GM13976 (cell line): ENCODE measurements at regions not wholly inside any gene's neighbourhood (a gene's known extent, or its start where the extent isn't known, plus 50 kb on each side); places are given as distances from the start of the nearest gene placed in this dataset.

ENCODE experiments used
- DNase-seq: peaks from one replicate; pipeline ENCODE4 v3.0.0; 2012; ENCODE audit warnings: low spot score
- in situ Hi-C: fragments of 300-500 bp; cut with MboI; formaldehyde crosslinking; loops from one replicate; pipeline ENCODE4 v1.12.0; 2022; ENCODE audit warnings: low sequenced_read_pairs, mixed read lengths, inconsistent platforms; ENCODE audit not compliant: unreplicated experiment
- TF ChIP-seq, protein P1 (sequence below): IDR thresholded peaks from 2 replicates; pipeline ENCODE4 v1.5.1; 2012; ENCODE audit warnings: borderline replicate concordance, mild to moderate bottlenecking; ENCODE audit not compliant: insufficient read depth; ENCODE audit errors: extremely low read depth, missing control alignments, control extremely low read depth

DNA sequence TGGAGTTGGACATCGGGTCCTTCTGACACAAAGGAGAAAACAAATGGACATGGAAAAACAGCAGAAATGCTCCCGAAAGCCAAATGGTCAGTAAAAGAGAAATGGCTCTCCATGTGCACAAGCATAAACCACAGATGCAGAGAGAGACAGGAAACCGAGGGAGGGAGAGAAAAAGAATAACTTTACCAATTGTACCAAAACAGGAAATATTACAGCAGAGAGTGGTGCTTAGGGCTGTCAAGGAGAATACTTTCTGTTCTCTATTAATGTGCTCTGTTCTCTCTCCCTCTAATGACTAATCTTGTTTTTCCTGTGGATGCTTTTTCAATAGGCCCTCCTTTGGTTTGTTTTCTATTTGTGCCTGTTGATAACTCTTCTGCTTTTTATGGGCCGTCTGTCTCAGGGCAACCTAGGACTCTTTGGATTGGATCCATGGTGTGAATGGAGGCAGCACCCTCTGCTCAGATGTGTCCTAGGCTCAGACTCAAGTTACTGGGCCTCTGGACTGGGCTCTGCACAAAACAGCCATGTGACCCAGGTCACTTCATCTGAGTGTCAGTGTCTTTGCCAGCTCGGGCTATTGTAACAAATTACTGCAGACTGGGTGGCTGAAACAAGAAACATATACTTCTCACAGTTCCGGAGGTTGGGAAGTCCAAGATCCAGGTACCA lies 663.0 kb downstream of the NPHP4 start:
- TF ChIP-seq, protein P1, sequence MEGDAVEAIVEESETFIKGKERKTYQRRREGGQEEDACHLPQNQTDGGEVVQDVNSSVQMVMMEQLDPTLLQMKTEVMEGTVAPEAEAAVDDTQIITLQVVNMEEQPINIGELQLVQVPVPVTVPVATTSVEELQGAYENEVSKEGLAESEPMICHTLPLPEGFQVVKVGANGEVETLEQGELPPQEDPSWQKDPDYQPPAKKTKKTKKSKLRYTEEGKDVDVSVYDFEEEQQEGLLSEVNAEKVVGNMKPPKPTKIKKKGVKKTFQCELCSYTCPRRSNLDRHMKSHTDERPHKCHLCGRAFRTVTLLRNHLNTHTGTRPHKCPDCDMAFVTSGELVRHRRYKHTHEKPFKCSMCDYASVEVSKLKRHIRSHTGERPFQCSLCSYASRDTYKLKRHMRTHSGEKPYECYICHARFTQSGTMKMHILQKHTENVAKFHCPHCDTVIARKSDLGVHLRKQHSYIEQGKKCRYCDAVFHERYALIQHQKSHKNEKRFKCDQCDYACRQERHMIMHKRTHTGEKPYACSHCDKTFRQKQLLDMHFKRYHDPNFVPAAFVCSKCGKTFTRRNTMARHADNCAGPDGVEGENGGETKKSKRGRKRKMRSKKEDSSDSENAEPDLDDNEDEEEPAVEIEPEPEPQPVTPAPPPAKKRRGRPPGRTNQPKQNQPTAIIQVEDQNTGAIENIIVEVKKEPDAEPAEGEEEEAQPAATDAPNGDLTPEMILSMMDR: no peak
- DNase-seq: no peak
- in situ Hi-C loops: no loop called here

DNA sequence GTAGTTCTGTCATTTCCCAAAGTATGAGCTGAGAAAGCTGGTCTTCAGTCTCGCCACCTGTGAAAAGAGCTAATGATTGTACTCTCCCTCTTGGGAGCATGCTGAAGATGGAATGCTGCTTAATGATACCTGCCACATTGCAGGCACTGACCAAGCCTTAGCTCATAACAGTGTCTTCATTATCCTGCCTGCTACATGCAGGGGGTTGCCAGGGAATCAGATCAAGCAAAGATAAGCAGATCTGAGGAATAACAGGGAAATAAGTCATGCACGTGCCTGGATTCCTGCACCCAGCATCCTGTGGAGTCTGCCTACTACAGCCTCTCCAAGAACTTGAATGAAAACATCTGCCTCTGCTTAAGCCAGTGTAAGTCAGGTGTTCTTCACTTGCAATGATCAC lies 667.3 kb downstream of the NPHP4 start:
- no peak for DNase-seq
- TF ChIP-seq, protein P1: no peak
- in situ Hi-C loops: no loop called here

DNA sequence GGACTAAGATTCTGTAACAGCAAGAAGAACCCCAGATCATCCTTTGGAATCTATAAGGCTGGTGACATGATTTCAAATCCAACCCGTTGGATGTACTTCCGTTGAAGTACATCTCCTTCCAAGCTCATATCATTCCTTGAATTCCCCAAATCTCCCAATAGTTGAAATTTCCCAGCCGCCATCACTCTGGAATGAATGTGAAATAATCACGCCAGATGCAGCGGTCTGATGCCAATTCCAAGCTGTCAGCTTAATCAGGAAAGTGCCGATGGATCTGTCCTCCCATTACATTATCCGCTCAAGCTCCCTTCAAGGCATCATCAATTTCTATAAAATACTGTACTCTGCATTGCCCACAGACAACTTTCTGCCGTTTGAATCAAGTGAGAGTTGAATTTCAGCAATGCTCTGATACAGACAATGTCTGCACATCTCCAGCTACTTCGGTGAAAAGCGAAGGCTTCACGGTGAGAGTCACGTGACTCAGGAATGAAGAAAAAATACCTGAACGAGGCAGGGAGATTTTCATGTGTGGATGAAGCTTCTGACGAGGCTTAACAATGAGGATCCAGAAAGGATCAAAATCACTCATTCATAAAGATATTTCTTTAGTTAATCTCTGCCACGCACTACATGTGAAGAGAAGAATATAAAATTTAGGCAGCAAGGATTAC lies 663.9 kb downstream of the AJAP1 start:
- TF ChIP-seq, protein P1: no peak
- in situ Hi-C loops: no loop called here

GRCh38 chr1:5317391-5317790 lies 663.0 kb downstream of the AJAP1 start:
- in situ Hi-C loops: no loop called here
- TF ChIP-seq, protein P1: no peak
- no peak for DNase-seq

More for the DNA sequence above, 663.9 kb downstream of the AJAP1 start:
- DNase-seq: no peak

DNA sequence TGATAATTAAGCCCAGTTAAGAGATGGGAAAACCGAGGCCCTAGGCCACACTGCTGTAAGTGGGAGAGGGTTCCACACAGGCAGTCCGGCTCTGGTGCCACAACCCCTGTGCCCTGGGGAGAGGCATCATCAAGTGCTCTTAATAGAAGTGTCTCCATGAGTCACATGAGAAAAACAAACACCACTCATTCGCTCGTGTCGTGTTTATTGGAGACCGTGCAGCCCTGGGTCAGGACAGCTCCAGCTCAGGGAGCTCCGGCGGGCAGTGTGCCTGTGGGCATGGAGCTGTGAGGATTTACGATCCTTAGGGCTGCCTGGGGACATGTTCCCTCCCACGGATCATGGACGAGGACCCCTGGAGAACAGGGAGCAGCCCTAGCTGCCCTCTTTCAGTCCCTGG lies 658.5 kb downstream of the AJAP1 start:
- in situ Hi-C loops: no loop called here
- DNase-seq: no peak
- TF ChIP-seq, protein P1: no peak

DNA sequence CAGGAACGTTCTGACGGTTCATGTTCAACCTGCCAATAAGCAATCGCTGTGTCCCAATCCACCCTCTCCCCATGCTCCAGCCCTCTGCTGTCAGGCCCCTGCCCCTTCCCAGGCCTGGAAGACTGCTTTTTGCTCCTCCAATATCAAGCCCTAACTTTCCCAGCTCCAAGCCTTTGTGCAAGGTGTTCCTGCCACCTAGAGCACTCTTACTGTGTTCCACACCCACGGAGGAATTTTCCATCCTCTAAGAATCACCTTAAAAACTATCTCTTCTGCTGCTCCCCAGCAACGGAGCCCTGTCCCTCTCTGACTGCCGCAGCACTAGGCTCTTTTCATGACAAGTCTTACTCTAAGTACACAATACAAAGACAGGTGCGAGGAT lies 657.9 kb downstream of the AJAP1 start:
- TF ChIP-seq, protein P1: no peak

More for the DNA sequence above, 657.9 kb downstream of the AJAP1 start:
- in situ Hi-C loops: no loop called here
- DNase-seq: no peak
